HG03064 (cell line): ENCODE measurements at regions not wholly inside any gene's neighbourhood (a gene's known extent, or its start where the extent isn't known, plus 50 kb on each side); places are given as distances from the start of the nearest gene placed in this dataset.
"Not testable (repeated sequence)": the region's sequence is repeated elsewhere in the genome, so short reads cannot be mapped to it uniquely, and the experiment has no call there.

ENCODE experiments used
- ATAC-seq: cut with Tn5 transposase; IDR thresholded peaks from one replicate; pipeline ENCODE4 v1.9.1; 2021; ENCODE audit warnings: low read depth; ENCODE audit not compliant: unreplicated experiment

DNA sequence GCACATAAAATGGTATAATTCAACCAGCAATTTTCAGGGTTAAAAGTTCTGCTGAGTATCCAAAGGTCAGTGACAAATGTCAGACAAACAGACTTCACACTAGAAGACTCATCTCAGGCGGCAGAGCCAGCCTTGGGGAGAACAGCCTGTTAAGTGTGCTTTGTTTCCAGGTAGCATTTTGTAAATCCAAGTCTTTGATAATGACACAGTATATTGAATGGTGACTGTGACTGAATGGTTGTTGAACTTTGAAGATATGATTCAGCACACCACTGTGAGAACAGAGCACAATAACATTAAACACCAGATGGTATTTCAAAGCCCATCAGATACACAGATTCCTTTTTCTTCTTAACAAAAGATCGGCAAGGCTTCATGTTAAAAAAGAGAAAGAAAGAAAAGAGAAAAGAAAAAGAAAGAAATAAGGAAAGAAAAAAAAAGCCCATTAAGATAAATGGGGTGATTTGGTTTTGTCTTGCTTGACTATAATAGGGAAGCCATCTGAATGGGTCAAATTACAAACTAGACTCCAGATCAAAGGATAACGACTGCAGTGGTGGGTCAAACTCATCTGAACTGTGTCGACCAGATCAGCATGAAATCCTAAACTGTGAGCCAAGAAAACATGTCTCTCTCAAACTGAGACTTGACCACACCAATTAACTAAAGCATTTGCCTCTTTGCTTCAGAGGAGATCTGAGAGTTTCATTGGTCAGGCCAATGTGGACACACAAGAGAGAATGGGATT, 313.0 kb upstream of the ZNF608 start:
- no peak for ATAC-seq

DNA sequence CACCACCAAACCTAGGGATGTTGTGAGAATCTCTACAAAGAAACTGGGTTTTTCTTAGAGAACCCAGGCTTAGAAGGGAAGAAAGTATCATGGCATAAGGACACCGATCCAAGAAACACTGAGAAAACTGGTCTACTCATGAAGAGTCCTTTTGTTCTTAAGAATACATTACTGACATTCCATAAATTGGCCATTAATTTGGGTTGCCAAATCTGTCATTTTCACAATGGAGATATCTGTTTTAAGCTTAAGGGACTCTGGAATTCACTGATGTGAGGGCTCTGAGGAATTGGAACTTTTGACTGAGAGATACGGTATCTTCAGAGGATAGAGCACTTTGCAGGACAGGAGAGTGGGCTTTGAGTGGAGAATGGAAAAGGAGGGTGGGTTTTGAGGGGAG, 315.3 kb upstream of the ZNF608 start:
- no peak for ATAC-seq

DNA sequence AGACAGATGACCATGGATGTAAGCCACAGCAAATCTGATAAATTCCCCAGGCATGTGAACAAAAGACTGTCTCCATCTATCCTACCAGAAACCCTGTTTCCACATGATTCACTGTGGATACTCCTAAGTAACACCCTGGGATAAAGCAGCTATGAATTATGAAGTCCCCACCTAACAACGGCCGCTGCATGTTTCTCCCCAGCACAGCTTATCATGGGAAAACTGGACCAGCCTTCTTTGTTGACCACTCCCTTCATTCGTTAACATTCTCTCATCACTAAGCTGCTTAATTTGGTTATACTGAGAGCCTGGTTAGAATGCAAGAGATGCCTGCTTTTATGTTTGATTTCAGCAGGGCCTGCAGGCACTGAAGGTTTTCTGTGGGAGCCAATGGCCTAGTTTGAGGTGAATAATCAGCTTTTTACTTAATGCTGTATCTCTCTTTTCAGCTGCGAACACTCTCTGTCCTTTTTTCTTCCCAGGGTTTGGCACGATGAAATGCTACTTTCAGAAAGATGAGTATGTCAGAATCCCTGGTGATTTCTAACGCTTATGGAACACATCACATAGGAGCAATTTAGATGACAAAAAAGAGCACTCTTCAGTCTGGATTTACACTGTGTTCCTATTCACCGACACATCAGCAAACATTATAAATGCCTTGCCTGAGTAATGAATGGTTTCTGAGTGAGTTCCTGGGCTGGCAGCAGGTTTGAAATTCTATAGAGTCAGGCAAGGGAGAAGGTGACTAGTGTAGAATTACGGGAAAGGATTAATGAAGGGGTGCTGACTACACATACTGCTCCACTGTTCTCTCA, 318.4 kb upstream of the ZNF608 start:
- ATAC-seq = no peak

DNA sequence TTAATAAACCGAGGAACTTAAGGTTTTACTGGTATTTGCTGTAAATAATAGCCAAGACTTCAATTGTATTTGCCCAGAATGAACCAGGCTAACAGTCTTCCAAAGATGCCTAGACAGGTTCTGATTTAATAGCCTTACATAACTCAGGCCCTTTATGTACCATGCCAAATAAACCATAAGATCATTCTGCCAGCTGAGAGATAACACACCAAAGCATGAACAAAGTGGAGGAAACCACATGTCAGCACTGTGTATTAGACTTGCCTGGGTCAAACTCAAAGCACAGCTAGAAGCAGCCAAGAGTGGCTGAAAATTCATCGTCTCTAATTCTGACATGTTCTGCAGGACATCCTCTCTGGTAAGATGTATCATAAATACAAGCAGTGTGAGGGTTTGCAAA, 319.3 kb upstream of the ZNF608 start:
- no peak for ATAC-seq

DNA sequence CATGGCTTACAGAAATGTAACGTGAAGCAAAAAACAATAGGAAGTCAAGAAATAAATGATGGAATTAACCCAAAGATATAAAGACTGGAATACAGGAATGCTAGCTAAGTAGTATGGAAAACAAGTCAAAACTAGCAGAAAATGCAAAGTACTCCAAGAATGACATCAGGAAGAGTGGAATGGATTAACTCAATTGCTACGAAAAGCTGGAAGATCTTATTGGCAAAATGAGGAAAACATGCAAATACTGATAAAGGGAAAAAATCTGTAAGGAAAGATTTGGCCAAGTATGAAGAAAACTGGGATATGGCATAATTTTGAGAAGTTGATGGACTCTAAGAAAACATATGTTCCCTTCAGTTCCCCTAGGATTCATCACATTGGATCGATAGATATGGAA, 324.5 kb upstream of the ZNF608 start:
- no peak for ATAC-seq

DNA sequence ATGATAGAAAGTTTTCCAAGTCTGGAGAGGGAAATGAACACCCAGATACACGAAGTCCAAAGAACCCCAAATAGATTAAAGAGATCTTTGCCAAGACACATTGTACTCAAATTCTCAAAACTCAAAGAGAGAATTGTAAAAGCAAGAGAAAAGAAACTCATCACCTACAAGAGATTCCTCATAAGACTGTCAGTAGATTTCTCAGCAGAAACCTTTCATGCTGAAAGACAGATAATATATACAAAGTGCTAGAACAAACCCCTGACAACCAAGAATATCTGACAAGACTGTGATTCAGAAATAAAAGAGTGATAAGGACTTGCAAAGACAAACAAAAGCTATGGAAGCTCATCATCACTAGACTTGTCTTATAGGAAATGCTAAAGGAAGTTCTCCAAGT, 326.7 kb upstream of the ZNF608 start:
- no peak for ATAC-seq

DNA sequence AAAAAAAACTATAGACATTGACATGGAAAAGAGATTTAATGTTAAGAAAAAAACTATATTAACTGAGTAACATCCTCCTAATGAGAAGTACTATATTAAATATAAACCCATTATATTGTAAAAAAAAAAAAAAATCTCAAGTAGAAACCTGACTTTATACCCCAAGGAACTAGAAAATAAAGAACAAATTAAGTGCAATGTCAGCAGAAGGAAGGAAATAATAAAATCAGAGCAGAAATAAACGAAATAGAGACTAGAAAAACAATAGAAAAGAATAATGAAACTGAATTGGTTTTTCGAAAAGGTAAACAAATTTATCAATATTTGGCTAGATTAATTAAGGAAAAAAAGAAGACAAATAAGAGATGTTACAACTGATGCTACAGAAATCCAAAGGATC, 329.1 kb upstream of the ZNF608 start:
- no peak for ATAC-seq

DNA sequence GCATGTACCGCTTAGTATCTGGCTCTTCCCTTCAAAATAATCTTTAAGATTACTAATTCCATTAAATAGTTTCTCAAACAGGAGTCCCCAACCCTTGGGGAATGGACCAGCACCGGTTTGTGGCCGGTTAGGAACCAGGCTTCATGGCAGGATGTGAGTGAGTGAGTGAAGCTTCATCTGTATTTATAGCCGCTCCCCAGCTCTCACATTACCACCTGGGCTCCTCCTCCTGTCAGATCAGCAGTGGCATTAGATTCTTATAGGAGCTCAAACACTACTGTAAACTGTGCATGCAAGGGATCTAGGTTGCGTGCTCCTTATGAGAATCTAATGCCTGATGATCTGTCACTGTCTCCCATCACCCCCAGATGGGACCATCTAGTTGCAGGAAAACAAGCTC, 332.6 kb upstream of the ZNF608 start:
- not testable (repeated sequence) for ATAC-seq

DNA sequence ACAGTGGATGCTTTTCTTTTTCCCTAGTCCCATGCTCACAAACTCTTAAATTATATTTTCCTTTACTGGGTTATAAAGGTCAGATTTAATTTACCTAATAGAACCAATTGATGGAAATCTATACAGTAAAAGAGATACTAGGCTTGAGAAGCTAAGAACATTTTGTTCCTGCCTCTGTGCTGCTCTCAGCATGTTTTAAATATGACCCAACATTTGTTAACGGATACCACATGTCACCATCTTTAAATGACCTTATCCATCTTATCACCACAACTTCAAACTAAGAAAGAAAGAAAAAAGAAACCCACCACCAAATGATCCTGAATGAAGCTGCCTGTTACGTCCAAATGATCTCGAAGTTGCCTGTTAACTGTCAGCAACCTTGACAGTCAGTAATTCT, 334.7 kb upstream of the ZNF608 start:
- ATAC-seq = no peak

DNA sequence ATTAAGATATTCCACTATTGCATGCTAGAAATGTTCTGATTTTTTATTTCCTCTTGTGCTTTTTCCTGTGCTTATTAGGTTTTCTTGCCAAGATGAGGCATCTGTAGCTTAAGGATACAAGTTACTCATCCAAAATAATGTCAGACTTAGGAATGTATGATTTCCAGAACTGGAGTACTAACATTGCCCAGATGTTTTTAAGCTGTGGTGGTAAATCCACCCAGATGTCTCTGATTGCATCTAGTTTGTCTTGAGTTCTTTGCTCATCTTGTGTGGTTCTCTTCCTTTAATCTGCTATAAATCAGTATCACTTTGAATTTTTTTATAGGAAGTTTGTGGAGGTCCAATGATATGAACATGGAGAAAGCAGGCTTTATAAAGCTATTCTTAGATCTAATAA, 337.5 kb upstream of the ZNF608 start:
- ATAC-seq = no peak

DNA sequence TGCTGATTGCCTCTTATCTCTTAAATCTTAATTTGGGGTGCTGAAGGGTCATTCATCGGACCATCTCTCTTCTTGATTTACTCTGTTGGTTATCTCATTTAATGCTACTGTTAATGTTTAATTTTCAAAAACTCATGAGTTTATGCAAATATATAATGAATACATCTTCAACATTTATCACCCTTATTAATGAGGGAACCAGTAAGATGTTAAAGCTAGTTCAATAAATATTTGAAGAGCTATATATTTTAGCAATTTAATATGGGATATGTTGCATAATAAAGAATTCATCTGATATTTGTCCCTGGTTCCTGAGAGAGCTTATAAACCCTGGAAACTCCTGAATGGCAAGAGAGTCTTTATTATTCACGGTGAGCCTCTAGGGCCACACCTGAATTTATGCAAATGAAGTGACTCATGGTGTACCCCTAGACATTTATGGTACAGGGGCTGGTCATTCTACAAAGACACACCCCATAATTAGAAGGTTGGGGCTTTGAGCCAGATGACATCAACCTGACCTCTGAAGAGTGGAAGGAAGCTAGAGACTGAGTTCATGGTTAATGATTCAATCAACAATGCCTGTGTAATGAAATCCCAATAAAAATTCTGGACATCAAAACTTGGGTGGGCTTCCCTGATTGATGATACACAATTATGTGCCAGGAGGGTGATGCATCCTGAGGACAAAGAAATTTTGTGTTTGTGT, 339.5 kb upstream of the ZNF608 start:
- no peak for ATAC-seq

DNA sequence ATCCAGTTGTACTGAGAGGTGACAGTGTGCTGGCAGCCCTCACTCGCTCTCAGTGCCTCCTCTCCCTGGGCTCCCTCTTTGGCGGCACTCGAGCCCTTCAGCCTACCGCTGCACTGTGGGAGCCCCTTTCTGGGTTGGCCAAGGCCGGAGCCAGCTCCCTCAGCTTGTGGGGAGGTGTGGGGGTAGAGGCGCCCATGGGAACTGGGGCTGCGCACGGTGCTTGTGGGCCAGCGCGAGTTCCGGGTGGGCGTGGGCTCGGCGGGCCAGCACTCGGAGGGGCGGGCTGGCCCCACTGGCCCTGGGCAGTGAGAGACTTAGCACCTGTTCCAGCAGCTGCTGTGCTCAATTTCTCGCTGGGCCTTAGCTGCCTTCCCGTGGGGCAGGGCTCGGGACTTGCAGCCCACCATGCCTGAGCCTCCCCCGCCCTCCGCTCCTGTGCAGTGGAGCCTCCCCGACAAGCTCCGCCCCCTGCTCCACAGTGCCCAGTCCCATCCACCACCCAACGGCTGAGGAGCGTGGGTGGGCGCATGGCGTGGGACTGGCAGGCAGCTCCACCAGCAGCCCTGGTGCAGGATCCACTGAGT, 342.2 kb upstream of the ZNF608 start:
- ATAC-seq = no peak

DNA sequence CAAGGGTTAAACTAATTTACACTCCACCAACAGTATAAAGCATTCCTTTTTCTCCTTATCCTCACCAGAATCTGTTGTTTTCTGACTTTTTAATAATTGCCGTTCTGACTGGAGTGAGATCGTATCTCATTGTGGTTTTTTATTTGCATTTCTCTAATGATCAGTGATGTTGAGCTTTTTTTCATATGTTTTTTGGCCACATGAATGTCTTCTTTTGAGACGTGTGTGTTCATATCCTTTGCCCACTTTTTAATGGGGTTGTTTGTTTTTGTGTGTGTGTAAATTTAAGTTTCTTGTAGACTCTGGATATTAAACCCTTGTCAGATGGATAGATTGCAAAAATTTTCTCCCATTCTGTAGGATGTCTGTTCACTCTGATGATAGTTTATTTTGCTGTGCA, 345.7 kb upstream of the ZNF608 start:
- not testable (repeated sequence) for ATAC-seq

DNA sequence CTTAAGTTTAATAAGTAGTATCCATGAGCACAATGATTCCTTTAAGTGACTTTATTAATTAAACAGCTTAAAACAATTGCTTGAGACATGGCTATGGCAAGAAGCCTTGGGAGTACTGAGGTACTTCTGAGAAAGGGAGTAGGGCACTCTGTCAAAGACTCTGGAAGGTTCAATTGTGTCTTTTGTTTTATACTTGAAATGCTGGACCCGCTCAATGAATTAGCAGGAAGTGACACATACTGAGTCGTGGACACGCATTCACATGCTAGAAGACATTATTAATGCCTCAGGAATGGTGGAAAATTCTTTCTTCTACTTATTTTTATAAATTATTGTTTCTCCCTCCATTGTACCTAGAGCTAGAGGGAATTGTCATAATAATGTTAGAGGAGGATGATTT, 347.3 kb upstream of the ZNF608 start:
- no peak for ATAC-seq

DNA sequence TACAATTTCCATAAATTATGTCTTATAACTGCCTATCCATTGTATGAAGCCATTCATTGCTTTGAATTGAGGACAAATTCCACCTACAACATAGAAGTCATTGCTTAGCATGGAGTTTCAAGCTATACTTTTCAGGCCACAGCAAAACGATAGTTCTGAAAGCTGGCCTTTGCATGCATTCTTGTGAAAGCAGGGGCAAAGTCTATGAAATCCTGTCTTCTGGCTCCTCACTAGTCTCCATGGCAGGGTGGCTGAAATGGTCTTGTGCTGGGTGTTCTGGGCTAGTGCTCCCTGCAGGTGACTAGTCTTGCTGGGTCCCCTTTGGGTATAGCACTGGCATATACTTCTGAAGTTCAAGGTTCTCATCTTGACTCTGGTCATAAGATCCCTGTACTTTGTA, 353.9 kb upstream of the ZNF608 start:
- no peak for ATAC-seq

DNA sequence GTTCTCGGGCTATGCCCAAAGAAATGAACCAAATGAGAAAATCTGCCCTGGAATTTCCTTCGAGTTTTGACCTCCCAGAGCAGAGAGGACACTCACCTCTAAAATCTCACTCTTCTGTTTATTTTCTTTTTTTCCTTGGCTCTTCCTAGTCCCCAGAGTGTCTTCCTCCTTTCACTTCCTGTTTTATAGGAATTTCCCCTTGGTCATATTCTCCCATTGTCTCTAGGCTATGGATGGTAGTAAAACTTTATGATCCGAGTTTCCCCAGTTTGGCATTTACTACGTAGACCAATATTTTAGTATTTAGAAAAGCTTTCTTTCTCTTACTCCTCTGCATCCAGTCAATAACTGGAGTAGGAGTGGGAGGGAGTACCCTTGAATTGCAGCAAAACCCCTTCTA, 354.5 kb upstream of the ZNF608 start:
- no peak for ATAC-seq

DNA sequence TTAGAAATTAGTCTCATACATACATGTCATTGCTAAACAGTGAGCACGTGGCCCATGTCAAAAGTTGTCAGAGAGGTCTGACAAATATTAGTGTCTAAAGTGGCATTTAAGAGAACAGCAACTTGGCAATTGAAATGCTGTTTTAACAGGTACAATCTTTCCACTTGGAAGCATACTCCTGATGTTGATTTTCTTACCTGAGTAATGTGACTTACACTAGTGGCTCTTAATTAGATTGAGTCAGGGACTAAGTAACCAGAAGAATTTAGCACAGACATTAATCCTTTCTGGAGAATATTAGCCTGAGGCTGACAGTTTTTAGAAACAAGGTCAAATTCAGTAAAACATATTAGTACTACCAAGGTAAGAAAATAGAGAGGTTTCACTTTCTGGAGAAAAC, 357.0 kb upstream of the ZNF608 start:
- no peak for ATAC-seq

DNA sequence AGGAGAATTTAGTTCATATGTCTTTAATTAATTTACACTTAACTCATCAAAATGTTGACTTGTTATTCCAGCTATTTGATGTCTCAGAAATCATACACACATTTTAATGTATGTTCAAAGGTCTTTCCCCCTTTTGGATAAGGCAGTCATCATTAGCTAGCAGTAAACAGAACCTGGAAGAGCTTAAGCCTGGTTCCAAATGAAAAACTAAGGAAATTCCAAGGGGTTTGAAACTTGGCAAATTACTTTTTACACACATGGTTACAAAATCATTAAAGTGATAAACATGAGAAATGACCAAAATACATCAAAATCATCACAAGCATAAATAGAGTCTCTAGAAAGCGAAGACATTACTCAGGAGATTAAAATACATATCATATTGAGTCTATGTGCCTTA, 359.8 kb upstream of the ZNF608 start:
- no peak for ATAC-seq

DNA sequence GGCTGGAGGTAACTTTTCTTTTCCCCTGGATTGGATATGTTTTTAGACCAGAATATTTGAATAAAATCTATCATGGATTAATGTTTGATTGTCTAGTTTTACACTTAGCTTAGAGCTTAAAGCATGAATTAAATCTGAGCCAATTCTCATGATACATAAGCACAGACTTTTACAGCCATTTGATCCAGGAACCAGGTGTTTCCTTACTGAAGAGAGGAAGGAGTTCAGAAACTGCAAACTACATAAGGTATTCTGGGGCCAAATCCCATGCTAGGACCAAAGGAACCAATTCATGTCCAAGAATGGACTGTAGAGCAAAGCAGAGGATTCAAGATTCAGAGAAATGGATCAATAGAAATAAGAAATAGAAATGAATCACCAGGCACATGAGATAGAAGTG, 360.4 kb upstream of the ZNF608 start:
- ATAC-seq = no peak

DNA sequence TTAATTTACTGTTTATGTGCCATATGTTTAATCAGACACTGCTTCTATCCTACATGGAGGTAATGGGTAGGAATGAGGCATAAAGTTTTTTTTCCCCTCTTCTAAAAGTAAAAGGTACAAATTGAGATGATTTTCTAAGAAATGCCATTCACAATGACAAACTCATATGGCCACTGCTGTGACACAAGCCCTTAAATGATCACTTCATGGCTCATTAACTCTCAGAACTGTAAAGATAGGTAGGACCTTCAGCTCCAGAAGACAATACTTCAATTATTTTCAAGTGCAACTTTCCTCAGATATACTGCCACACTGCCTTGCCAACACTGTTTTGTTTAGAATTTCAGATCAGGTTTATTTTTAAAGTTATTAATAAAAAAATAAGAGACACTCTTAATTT, 362.9 kb upstream of the ZNF608 start:
- no peak for ATAC-seq

DNA sequence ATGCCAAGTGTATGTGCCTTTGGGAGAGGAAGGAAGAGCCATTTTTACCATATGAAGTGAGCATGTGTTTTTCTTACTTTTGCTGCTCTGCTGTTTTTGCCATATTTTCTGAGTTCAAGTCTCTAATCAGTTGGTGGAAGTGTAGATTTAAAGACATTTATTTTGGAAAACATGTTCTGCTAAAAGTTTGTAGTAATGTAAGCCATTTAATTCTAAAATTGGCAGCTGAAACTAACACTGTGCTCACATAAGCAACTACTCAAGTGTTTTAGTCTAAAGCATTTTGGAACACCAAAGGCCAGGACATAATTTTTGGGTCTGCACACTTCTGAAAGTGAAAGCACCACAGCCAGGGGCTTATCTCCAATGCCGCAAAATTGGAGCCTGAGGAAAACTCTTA, 363.4 kb upstream of the ZNF608 start:
- ATAC-seq = no peak
